Islet precursor cell (in vitro differentiated cells): ENCODE measurements at regions not wholly inside any gene's neighbourhood (a gene's known extent, or its start where the extent isn't known, plus 50 kb on each side); places are given as distances from the start of the nearest gene placed in this dataset.

Source experiments
- DNase-seq: peaks from one replicate; pipeline ENCODE4 v3.0.0-alpha.2; 2018

GRCh38 chr11:28713850-28714249, 605.7 kb downstream of the METTL15 start:
- DNase-seq: no peak

GRCh38 chr11:28708075-28708474, 599.9 kb downstream of the METTL15 start:
- DNase-seq: no peak

GRCh38 chr11:28704801-28705200, 596.6 kb downstream of the METTL15 start:
- DNase-seq: no peak

GRCh38 chr11:28703371-28703770, 595.2 kb downstream of the METTL15 start:
- no peak for DNase-seq

GRCh38 chr11:28702871-28703270, 594.7 kb downstream of the METTL15 start:
- no peak for DNase-seq

GRCh38 chr11:28702450-28702790, 594.2 kb downstream of the METTL15 start:
- no peak for DNase-seq

GRCh38 chr11:28701760-28702449, 593.7 kb downstream of the METTL15 start:
- no peak for DNase-seq

- no peak for DNase-seq
Observed at GRCh38 chr11:28699701-28700100, 591.5 kb downstream of the METTL15 start.

GRCh38 chr11:28697920-28698827, 590.0 kb downstream of the METTL15 start:
- peak; percentile 64 for DNase-seq

- DNase-seq: no peak
Observed at GRCh38 chr11:28696591-28696990, 588.4 kb downstream of the METTL15 start.

GRCh38 chr11:28690746-28691145, 582.6 kb downstream of the METTL15 start:
- DNase-seq: no peak

GRCh38 chr11:28684011-28684586, 575.9 kb downstream of the METTL15 start:
- no peak for DNase-seq

GRCh38 chr11:28679795-28680468, 571.7 kb downstream of the METTL15 start:
- DNase-seq: no peak

- DNase-seq: no peak
Observed at GRCh38 chr11:28677721-28678120, 569.5 kb downstream of the METTL15 start.

GRCh38 chr11:28675183-28675582, 567.0 kb downstream of the METTL15 start:
- no peak for DNase-seq

GRCh38 chr11:28674433-28675103, 566.4 kb downstream of the METTL15 start:
- DNase-seq: no peak

- DNase-seq: no peak
Observed at GRCh38 chr11:28673691-28674432, 565.7 kb downstream of the METTL15 start.

- DNase-seq: no peak
Observed at GRCh38 chr11:28671274-28671673, 563.1 kb downstream of the METTL15 start.

GRCh38 chr11:28666632-28667031, 558.4 kb downstream of the METTL15 start:
- DNase-seq: no peak

GRCh38 chr11:28659716-28660348, 551.6 kb downstream of the METTL15 start:
- DNase-seq: no peak

- DNase-seq: no peak
Observed at GRCh38 chr11:28657378-28658030, 549.3 kb downstream of the METTL15 start.
